ENCODE measurements at regions not wholly inside any gene's neighbourhood (a gene's known extent, or its start where the extent isn't known, plus 50 kb on each side); places are given as distances from the start of the nearest gene placed in this dataset.

GRCh38 chr3:59558906-59559720 lies 509.3 kb upstream of the CFAP20DC start:
- H3K4me3 Mint-ChIP-seq = no peak overlapping the region
- ATAC-seq (ENCODE audit: low read depth) = no peak
- no peaks in the 10 kb centered on the region for H3K27me3 Mint-ChIP-seq
- no peak overlapping the region for H3K27ac Mint-ChIP-seq
- no peaks in the 10 kb centered on the region for H3K9me3 Mint-ChIP-seq
- H3K36me3 Mint-ChIP-seq = no peaks in the 10 kb centered on the region
- DNase-seq (ENCODE audit: low spot score in 2 of 2) = no peak
- H3K4me1 Mint-ChIP-seq = no peaks in the 10 kb centered on the region

GRCh38 chr3:59555593-59556315 lies 505.9 kb upstream of the CFAP20DC start:
- Mint-ChIP-seq H3K36me3 (no peaks in the 10 kb centered on the region), H3K9me3 (no peaks in the 10 kb centered on the region), H3K4me1 (no peaks in the 10 kb centered on the region), H3K27me3 (no peaks in the 10 kb centered on the region), H3K27ac (no peak overlapping the region), H3K4me3 (no peak overlapping the region)
- DNase-seq (ENCODE audit: low spot score in 2 of 2) = no peak
- no peak for ATAC-seq (ENCODE audit: low read depth)

- no peak for DNase-seq (ENCODE audit: low spot score in 2 of 2)
- ATAC-seq (ENCODE audit: low read depth) = no peak
- Mint-ChIP-seq H3K4me1 (no peaks in the 10 kb centered on the region), H3K4me3 (no peak overlapping the region), H3K27ac (no peak overlapping the region), H3K36me3 (no peaks in the 10 kb centered on the region), H3K9me3 (no peaks in the 10 kb centered on the region), H3K27me3 (no peaks in the 10 kb centered on the region)
Measured at GRCh38 chr3:59553076-59553475, 503.3 kb upstream of the CFAP20DC start.

GRCh38 chr3:59551834-59552233 lies 502.0 kb upstream of the CFAP20DC start:
- no peak for ATAC-seq (ENCODE audit: low read depth)
- H3K27ac Mint-ChIP-seq = no peak overlapping the region
- no peak overlapping the region for H3K4me3 Mint-ChIP-seq

GRCh38 chr3:59549962-59550361 lies 500.1 kb upstream of the CFAP20DC start:
- Mint-ChIP-seq H3K9me3 (no peaks in the 10 kb centered on the region), H3K36me3 (no peaks in the 10 kb centered on the region), H3K4me3 (no peak overlapping the region), H3K4me1 (no peaks in the 10 kb centered on the region), H3K27ac (no peak overlapping the region), H3K27me3 (no peaks in the 10 kb centered on the region)
- ATAC-seq (ENCODE audit: low read depth) (no peak), DNase-seq (ENCODE audit: low spot score in 2 of 2) (no peak)

More at GRCh38 chr3:59551834-59552233, 502.0 kb upstream of the CFAP20DC start:
- H3K9me3 Mint-ChIP-seq = no peaks in the 10 kb centered on the region
- H3K36me3 Mint-ChIP-seq = no peaks in the 10 kb centered on the region
- no peak for DNase-seq (ENCODE audit: low spot score in 2 of 2)
- H3K27me3 Mint-ChIP-seq = no peaks in the 10 kb centered on the region
- H3K4me1 Mint-ChIP-seq = no peaks in the 10 kb centered on the region

- DNase-seq (ENCODE audit: low spot score in 2 of 2) (no peak), ATAC-seq (ENCODE audit: low read depth) (no peak)
- no peak overlapping the region for H3K4me3 Mint-ChIP-seq
- no peaks in the 10 kb centered on the region for H3K27me3 Mint-ChIP-seq
- no peaks in the 10 kb centered on the region for H3K9me3 Mint-ChIP-seq
- no peaks in the 10 kb centered on the region for H3K36me3 Mint-ChIP-seq
- H3K27ac Mint-ChIP-seq = no peak overlapping the region
- H3K4me1 Mint-ChIP-seq = no peaks in the 10 kb centered on the region
Measured at GRCh38 chr3:59547874-59548273, 498.0 kb upstream of the CFAP20DC start.

- no peaks in the 10 kb centered on the region for H3K36me3 Mint-ChIP-seq
- H3K27me3 Mint-ChIP-seq = no peaks in the 10 kb centered on the region
- no peak overlapping the region for H3K4me3 Mint-ChIP-seq
- H3K27ac Mint-ChIP-seq = no peak overlapping the region
- ATAC-seq (ENCODE audit: low read depth) = no peak
- no peak for DNase-seq (ENCODE audit: low spot score in 2 of 2)
- no peaks in the 10 kb centered on the region for H3K9me3 Mint-ChIP-seq
- H3K4me1 Mint-ChIP-seq = no peaks in the 10 kb centered on the region
Measured at GRCh38 chr3:59546522-59546921, 496.7 kb upstream of the CFAP20DC start.

- no peak for DNase-seq (ENCODE audit: low spot score in 2 of 2)
- Mint-ChIP-seq H3K36me3 (no peaks in the 10 kb centered on the region), H3K4me3 (no peak overlapping the region), H3K27ac (no peak overlapping the region), H3K9me3 (no peaks in the 10 kb centered on the region), H3K4me1 (no peaks in the 10 kb centered on the region), H3K27me3 (no peaks in the 10 kb centered on the region)
- ATAC-seq (ENCODE audit: low read depth) = no peak
Measured at GRCh38 chr3:59545374-59545773, 495.5 kb upstream of the CFAP20DC start.

- Mint-ChIP-seq H3K9me3 (no peaks in the 10 kb centered on the region), H3K36me3 (no peaks in the 10 kb centered on the region), H3K27me3 (no peaks in the 10 kb centered on the region), H3K4me3 (no peak overlapping the region), H3K4me1 (no peaks in the 10 kb centered on the region), H3K27ac (no peak overlapping the region)
- no peak for DNase-seq (ENCODE audit: low spot score in 2 of 2)
- no peak for ATAC-seq (ENCODE audit: low read depth)
Measured at GRCh38 chr3:59542276-59542675, 492.5 kb upstream of the CFAP20DC start.

- H3K27ac Mint-ChIP-seq = no peak overlapping the region
- H3K4me3 Mint-ChIP-seq = no peak overlapping the region
- H3K36me3 Mint-ChIP-seq = no peaks in the 10 kb centered on the region
- DNase-seq (ENCODE audit: low spot score in 2 of 2) (no peak), ATAC-seq (ENCODE audit: low read depth) (no peak)
- no peaks in the 10 kb centered on the region for H3K27me3 Mint-ChIP-seq
- no peaks in the 10 kb centered on the region for H3K9me3 Mint-ChIP-seq
- no peaks in the 10 kb centered on the region for H3K4me1 Mint-ChIP-seq
Measured at GRCh38 chr3:59540696-59541095, 490.9 kb upstream of the CFAP20DC start.

GRCh38 chr3:59540241-59540640 lies 490.4 kb upstream of the CFAP20DC start:
- DNase-seq (ENCODE audit: low spot score in 2 of 2) (no peak), ATAC-seq (ENCODE audit: low read depth) (no peak)
- Mint-ChIP-seq H3K27me3 (no peaks in the 10 kb centered on the region), H3K27ac (no peak overlapping the region), H3K4me1 (no peaks in the 10 kb centered on the region), H3K36me3 (no peaks in the 10 kb centered on the region), H3K4me3 (no peak overlapping the region), H3K9me3 (no peaks in the 10 kb centered on the region)

- ATAC-seq (ENCODE audit: low read depth) (no peak), DNase-seq (ENCODE audit: low spot score in 2 of 2) (no peak)
- no peak overlapping the region for H3K27ac Mint-ChIP-seq
- H3K27me3 Mint-ChIP-seq = no peaks in the 10 kb centered on the region
- H3K36me3 Mint-ChIP-seq = no peaks in the 10 kb centered on the region
- no peak overlapping the region for H3K4me3 Mint-ChIP-seq
- H3K4me1 Mint-ChIP-seq = no peaks in the 10 kb centered on the region
- H3K9me3 Mint-ChIP-seq = no peaks in the 10 kb centered on the region
Measured at GRCh38 chr3:59538753-59539432, 489.1 kb upstream of the CFAP20DC start.

GRCh38 chr3:59535791-59536221 lies 486.0 kb upstream of the CFAP20DC start:
- no peak overlapping the region for H3K4me3 Mint-ChIP-seq

GRCh38 chr3:59531994-59532393 lies 482.2 kb upstream of the CFAP20DC start:
- H3K4me1 Mint-ChIP-seq = no peaks in the 10 kb centered on the region
- no peak for ATAC-seq (ENCODE audit: low read depth)
- H3K27ac Mint-ChIP-seq = no peak overlapping the region
- DNase-seq (ENCODE audit: low spot score in 2 of 2) = no peak
- no peak overlapping the region for H3K4me3 Mint-ChIP-seq
- H3K27me3 Mint-ChIP-seq = no peaks in the 10 kb centered on the region
- H3K9me3 Mint-ChIP-seq = no peaks in the 10 kb centered on the region
- no peaks in the 10 kb centered on the region for H3K36me3 Mint-ChIP-seq

More at GRCh38 chr3:59535791-59536221, 486.0 kb upstream of the CFAP20DC start:
- H3K4me1 Mint-ChIP-seq = no peaks in the 10 kb centered on the region
- no peak for ATAC-seq (ENCODE audit: low read depth)
- no peaks in the 10 kb centered on the region for H3K9me3 Mint-ChIP-seq
- H3K27me3 Mint-ChIP-seq = no peaks in the 10 kb centered on the region
- no peak for DNase-seq (ENCODE audit: low spot score in 2 of 2)
- no peak overlapping the region for H3K27ac Mint-ChIP-seq
- no peaks in the 10 kb centered on the region for H3K36me3 Mint-ChIP-seq

Measured in memory B cell (primary cell).